NCI-H146 (cell line): ENCODE measurements at regions not wholly inside any gene's neighbourhood (a gene's known extent, or its start where the extent isn't known, plus 50 kb on each side); places are given as distances from the start of the nearest gene placed in this dataset.

ENCODE experiments used
- DNase-seq: peaks from one replicate; lab custom pipeline; 2025; lab: John Stamatoyannopoulos, UW

DNA sequence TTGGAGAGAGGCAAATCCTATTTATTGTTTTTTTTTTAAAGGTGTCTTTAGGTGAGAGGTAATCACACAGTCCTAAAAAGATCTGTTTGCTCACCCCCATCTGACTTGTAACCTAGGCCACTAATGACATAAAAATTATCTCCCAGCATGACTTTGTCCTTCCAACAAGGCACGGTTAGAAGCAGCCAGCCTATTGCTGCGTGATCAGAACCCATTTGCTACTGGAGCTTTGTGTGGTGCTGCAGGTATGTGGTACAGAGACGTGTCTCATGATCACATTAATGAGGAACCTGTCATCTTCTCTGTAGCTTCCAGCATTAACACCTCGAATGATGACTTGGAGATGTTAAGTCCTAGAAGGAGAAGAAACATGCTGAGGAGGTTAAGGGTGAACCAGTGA, 555.8 kb upstream of the TLE4 start:
- DNase-seq, result peak; percentile 92

DNA sequence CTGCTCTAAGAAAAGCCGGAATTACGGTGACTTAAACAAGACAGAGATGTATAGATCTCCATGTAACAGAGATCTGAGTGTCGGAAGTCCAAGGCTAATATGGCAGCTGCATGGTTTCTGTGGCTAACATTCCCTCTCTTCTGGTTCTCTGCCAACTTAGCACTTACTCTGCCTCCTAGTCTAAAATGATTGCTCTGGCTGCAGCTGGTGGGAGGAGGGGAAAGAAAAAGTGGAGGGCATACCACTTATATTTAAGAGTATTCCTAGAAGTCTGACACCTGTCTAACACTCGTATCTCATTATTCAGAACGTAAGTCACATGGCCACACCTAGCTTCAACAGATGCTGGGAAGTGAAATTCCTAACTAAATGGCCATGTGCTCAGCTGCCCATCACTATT, 551.5 kb upstream of the TLE4 start:
- no peak for DNase-seq

DNA sequence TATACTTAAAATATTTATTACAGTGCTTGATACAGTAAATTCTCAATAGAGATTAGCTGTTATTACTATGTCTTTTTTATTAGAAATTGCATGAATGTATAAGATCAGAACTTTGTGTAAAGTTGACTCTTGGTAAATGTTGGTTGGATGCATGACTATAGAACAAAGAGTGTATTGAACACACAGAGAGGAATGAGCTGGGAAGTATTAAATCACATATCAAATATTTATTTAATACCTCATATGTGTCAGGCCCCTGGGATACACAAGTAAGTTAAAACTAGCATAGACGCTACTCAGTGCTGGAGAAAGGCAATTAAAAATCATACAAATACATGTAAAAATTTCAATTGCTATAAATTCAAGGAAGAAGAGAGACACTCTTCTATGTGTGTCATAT, 550.7 kb upstream of the TLE4 start:
- DNase-seq, result no peak

DNA sequence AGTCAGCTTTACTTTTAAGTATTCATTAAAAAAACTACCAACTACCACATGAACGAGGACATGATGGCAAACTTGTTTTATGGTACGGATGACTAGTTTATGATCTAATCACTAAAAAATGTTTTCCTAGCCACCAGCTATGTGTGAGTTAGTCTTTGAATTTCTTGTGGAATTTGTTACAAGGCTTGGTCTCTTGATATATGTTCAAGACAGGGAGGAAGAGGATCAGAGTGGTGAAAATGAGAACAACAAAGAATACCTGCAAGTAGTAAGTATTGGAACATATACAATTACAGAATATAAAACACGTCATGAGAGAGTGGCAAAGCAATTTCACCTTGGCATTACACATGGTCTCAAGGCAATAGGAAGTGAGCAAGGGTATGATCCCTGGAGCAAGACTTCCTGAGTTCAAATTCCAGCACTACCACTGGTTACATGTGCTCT, 548.6 kb upstream of the TLE4 start:
- DNase-seq, result no peak

DNA sequence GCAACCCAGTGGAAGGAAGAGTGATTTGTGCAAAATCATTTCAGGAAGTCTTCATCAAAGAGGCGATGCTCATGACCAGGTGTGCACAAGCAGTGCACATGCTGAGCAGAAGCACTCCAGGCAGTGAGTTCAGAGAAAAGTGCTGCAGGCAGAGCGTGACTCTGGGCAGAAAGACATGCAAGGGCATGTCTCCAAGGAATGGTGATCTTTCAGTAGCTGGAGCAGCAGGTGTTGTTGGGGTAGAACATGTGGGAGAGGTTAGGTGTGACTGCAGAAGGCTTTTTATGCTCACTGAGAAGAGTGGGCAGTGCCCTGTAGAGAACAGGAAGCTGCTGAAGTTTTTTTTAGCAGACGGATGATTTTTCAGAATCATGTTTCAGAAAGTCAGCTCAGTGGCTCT, 545.4 kb upstream of the TLE4 start:
- DNase-seq, result peak; percentile 91

DNA sequence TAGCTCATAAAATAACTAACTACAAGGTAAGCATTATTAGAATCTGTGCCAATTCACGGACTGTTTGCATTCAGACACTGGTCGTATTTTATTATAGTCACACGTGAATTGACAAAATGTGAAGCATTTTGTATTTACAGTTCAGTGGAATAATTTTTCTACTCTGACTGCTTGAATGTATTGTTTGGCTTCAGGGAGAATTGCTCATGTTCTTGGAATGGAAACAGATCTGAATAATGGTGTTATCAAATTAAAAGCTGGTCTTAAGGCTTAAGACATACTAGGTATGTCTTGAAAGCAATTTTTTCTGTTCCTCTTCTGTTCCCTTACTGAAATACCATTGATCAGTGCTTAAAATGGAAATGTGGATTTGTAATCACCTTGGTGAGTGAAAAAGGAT, 543.7 kb upstream of the TLE4 start:
- DNase-seq, result peak; percentile 9

DNA sequence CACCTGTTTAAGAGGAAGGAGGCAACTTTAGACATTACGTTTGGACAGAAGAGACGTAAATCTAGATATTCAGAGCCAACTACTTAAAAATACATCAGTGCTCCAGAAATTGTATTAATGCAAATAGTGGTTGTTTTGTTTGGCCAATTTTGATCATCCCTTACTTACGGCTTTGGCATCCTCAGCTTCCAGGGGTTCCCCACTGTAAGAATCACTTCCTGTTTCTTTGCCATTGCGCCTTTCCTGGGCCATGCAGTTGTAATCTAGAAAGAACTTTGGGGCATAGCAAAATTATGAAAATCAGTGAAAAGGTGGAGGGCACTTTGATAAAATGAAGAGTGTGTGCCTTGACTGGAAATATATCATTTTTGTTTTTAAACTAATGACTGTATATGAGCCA, 537.2 kb upstream of the TLE4 start:
- no peak for DNase-seq

DNA sequence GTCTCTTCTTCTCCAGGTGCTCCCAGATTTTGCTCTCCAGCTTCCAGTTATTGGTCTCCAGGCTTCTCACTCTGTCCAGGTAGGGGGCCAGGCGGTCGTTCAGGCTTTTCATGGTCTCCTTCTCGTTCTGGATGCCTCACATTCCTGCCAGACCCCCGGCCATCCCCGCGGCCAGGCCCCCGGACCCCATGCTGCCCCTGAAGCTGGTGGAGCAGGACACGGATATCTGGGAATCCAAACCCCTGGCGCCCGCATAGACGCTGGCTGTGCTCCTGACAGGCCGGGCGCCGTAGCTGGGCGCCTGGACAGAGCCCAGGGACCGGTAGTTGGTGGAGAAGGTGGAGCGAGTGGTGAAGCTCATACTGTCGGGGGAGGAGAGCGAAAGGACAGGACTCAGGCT, 534.4 kb upstream of the TLE4 start:
- no peak for DNase-seq

DNA sequence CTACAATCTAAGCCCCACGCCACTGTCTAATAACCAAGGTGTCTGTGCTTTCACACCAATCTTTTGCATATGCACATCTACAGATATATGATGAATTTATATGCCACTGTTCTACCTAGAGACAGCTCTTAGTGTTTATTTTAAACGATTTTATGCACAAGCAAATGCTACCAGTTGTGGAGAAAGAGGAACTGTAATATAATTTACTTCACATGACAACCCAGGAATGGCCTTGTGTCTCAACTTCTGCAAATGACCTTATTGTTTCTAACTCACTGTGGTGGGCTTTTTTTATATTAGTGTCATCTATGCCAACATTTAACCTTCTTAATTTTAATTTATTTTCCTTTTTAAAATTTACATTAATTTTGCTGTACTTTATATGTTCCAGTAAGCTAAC, 531.1 kb upstream of the TLE4 start:
- no peak for DNase-seq

DNA sequence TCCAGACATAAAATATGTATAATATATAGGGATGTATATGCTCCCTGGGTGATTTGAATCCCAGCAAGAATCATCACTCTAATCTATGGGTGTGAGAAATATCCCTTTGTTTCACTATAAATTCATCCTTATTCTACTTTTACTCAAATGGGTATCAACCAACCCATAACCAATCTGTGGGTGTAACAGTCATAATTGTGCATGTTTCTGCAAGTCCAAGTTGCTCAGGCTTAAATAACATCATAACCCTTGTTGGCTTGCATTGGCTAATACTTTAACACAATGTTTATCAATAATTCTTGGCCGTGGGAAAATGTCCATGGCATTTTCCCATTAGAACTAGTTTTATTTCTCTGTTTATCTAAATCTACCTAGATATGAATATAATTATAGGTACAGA, 530.5 kb upstream of the TLE4 start:
- DNase-seq, result no peak

DNA sequence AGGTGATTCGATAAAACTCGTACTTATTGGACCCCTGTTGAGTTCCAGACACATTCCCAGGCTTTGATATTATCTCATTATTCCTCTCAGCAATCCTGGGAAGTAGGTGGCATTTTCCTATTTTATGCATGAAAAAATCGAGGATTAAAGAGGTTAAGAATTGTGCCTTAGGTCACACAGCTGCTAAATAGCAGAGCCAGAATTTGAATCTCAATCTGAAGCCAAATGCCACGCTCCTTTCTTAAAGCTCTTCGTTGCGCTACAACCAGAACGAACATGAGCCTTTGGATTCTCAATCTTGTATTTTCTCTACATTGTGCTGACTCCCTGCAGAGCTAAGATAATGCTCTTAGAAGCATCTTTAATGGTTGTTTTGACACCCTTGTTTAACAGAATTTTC, 527.8 kb upstream of the TLE4 start:
- no peak for DNase-seq

DNA sequence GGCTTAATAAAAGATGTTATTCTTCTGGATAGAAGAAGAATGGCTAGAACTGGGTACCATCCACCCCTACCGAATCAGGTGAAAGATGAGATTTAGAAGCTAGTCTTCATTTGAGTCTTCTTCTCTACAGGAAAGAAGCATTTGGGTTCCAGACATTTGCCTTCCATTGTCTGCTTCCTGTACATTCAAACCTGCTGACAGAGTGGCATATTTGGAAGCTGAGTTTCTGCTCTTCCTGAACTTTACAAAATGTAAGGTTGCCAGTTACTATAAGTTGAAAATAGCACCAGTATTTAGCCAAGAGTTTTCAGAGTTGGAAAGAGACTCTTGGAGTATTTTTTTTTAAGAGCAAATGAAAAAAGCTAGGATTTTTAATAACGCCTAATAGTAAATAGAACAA, 525.4 kb upstream of the TLE4 start:
- DNase-seq, result no peak

DNA sequence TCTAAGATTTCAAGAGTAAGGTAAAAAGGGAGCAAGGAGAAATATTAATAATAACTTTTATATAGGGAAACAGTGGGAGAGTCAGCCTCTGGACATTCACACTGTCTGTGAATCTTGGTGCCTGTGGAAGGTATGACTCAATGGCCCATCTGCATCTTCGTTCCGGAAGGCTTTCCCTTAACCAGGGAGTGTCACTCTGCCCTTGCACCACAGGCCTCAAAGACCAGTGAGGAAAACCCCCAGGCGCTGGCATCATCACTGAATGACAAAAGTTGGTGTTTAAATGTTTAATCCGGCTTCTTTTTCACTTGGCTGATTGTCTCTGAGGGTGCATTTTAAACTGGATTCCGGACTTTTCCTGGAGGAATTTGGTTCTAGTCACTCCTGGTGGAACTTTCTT, 522.4 kb upstream of the TLE4 start:
- no peak for DNase-seq

DNA sequence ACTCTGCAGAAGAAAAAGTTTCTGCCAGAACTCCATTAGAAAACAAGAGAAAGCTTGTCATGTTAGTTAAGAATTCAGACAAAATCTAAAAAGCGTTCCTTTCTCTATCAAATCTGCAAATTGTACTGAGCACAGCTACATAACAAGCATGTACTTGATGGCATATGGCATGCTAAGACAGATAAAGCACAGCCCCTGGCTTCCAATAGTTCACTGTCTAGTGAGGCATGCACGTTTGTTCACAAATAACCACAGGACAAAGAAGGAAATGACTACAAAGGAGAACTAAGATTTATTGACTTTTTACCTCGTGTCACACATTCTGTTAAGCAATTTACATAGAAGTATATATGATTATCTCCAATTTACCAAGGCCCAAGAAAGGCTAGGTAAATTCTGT, 518.2 kb upstream of the TLE4 start:
- DNase-seq, result peak; percentile 5

DNA sequence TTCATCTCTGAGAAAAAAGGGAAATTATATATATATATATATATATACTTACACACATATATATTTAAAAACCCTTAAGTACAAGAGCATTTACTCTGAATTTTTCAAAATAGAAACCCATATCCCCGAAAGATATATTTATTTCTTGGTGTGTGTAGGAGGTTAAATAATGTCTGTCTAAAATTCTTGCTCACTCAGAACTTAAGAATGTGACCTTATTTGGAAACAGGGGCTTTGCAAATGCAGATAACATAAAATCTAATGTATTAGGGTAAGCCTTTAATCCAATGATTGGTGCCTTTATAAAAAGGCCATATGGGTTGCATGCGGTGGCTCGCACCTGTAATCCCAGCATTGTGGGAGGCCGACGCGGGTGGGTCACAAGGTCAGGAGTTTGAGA, 517.3 kb upstream of the TLE4 start:
- DNase-seq, result no peak

DNA sequence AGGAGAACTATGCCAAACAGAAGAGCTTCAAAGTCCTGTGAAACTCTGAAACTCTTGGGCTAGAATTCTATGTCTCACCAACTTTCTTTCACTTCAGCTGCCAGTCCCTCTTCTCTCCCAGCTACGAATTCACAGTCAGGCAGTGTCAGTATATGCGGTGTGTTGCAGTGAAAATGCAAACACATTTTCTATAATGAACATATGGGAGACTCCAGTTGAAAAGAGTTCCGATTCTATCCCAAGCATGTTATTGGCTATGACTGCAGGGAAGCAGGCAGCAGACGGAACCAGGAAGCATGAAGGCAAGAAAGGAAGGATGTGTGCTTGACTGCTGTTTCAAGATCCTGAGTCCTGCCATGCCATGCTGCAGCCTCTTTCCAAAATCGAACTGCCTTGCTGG, 515.7 kb upstream of the TLE4 start:
- no peak for DNase-seq

DNA sequence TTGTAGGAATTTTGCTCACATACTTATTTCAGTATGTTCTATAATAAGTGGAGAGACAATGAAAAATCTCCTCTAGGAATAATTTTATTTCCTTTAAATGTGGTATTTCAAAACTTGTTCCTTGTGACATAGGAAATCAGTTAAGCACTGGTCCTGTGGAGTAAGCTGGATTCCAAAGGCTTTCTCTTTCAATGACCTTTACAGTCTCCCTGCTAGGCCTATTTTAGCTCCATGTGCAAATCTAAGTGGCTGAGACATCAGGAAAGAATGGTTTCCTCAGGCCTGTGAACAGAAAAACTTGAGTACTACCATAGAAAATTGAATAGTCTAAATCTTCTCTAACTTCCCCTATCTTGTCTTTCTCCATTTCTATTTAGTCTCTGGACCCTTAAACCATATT, 514.2 kb upstream of the TLE4 start:
- no peak for DNase-seq

DNA sequence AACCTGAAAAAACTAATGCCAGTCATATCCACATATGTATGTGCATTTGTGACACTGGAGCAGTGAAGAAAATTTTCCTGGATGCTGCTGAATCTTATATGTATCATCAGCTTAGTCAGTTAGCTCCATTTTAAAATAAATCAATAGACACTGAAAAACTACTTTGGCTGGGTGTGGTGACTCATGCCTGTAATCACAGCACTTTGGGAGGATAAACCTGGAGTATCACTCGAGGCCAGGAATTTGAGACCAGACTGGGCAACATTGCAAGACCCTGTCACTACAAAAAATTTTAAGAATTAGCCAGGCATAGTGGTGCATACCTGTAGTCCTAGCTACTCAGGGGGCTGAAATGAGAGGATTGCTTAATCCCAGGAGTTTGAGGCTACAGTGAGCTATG, 511.0 kb upstream of the TLE4 start:
- DNase-seq, result no peak

DNA sequence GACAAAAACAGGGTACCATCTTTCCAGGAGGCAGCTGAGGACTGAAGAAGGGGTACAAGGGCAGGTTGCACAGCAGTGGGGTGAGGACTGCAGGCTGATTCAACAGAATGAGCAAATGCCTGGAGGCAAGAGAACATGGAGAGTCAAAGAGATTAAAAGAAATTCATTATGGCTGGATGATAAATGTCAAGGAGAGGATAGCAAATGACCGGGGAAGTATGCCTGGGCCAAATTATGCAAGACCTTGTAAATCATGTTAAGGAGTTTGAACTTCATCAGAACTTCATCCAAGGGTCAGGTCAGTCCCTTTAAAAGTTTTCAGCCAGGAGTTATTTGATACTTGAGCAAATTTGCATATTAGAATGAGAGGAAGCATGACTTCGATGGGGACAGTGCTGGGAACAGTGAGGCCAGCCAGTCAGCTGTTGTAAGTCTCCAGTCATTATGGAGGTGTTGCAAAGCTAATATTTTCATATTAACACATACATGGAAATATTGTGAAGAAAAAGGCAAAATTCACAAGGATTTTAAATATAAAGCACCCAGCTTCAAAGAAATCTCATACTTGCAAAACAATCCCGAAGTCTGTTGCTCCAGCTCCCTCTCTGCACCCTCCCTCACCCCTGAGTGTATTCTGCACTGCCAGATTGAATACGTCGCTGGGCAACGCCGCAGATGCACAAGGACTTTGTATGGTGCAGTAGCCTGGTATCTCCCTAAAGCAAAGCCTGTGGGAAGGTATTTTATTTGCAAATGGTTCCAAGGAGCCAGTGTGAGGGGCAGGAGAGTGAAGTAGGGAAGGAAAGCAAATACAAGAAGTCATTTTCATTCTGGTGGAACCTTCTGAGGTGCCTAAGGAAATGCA, 509.8 kb upstream of the TLE4 start:
- DNase-seq, result no peak

DNA sequence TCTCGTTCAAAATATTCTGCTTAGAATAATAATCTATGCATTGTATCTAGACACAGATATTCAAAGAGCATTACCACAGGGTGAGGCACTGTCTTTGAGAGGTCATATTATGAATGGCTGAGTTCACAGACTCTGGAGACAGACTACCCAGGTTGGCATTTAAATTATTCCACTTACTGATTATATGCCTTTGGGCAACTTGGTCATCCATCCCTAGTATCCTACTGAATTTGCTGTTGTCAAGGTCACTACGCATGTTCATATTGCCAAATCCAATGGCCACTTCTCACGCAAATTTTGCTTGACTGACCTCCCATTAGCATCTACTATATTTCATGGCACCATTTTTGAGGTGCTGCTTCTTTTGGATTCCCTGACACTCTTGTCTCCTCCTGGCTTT, 498.6 kb upstream of the TLE4 start:
- no peak for DNase-seq

DNA sequence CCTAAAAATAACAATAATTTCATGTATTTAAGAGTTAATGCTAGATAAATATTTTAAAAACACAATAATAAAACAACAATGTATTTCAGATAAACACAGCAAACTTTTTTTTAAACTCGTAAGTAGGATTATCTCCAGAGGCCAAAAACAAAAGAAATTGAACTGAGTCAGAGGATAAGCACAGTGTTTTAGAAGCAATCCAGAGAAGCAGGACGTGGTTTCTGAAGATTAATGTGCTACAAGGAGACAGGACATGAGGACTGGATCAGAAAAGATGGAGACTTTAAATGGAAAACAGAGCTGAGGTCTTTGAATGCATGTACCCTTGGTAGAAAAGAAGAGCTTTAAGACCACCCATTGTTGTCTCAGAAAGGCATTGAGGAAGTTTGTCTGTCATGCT, 491.2 kb upstream of the TLE4 start:
- DNase-seq, result no peak

DNA sequence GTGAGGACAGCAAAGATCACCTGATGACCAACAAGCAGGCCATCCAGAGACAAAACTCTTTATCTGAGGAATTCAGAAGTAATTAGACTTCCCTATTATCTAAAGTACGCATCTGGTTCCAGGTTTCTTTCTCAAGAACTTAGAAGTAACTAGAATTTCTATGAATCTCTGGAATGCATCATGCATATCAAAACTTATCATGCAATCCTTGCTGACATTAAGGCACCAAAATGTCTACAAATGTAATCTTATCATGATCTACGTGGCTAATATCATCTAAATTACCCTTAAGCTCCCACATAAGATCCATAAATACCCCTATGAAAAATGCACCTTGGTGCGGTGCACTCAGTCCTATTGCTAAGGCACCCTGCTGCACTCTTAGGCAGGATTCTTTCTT, 488.1 kb upstream of the TLE4 start:
- DNase-seq, result no peak

DNA sequence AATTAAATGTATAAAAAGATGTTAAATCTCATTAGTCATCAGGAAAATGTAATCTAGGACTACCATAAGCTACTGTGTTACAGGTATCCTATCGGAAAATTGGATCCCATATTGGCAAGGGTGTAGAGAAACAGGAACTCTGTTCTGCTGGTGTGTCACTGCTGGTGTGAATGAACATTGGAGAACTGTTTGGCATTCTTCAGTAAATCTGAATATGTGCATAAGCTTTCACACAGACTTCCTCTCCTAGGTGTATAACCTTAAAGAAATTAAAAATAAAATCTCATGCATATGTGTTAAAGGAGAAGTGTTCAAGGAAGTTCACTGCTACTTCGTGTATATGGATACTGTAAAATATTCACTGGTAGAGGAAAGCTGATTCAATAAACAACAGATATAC, 484.6 kb upstream of the TLE4 start:
- DNase-seq, result no peak

DNA sequence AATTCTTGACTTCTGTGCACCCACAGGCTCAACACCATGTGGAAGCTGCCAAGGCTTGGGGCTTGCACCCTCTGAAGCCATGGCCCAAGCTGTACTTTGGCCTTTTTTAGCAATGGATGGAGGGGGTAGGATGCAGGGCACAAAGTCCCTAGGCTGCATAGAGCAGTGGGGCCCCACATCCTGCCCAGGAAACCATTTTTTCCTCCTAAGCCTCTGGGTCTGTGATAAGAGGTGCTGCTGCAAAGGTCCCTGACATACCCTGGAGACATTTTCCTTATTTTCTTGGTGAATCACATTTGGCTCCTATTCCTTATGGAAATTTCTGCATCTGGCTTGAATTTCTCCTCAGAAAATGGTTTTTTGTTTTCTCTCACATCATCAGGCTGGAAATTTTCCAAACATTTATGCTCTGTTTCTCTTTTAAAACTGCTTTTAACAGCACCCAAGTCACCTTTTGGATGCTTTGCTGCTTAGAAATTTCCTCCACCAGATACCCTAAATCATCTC, 482.7 kb upstream of the TLE4 start:
- no peak for DNase-seq
